ENCODE measurements at regions not wholly inside any gene's neighbourhood (a gene's known extent, or its start where the extent isn't known, plus 50 kb on each side); places are given as distances from the start of the nearest gene placed in this dataset.

GRCh38 chr13:111482126-111482525 lies 161.7 kb downstream of the TEX29 start:
- ATAC-seq (ENCODE audit: insufficient read depth, low FRiP score) (no peak), DNase-seq (no peak)
- 77% methylated on average over 6 of the region's 6 CpGs for WGBS, 2 donors
- Histone ChIP-seq H3K4me3 (no peak overlapping the region), H3K4me1 (ENCODE audit: control insufficient read depth in 5 of 5, insufficient read depth in 5 of 5, low read length in 5 of 5) (no peaks in the 10 kb centered on the region), H3K9me3 (ENCODE audit: control insufficient read depth in 4 of 4, insufficient read depth in 3 of 4, low read length in 3 of 4) (peaks cover 0 to 14% (median 1%) of the 10 kb centered on the region in 4 donors), H3K27ac (ENCODE audit: low read depth in 1 of 2, low read length in 1 of 2) (no peak overlapping the region), H3K27me3 (ENCODE audit: control insufficient read depth in 3 of 3, insufficient read depth in 3 of 3, low read length in 2 of 3) (peaks cover 0 to 6% (median 0%) of the 10 kb centered on the region in 3 donors), H3K9ac (ENCODE audit: insufficient read depth in 1 of 2, low read length in 2 of 2) (no peak overlapping the region), H3K36me3 (ENCODE audit: control insufficient read depth in 4 of 4, insufficient read depth in 4 of 4, low read length in 4 of 4) (no peaks in the 10 kb centered on the region)
- TF ChIP-seq CTCF (IDR thresholded peaks at IDR 0.05; ENCODE audit: control extremely low read depth, extremely low read depth) = no peak

GRCh38 chr13:111482806-111483620 lies 162.6 kb downstream of the TEX29 start:
- DNase-seq (no peak), ATAC-seq (ENCODE audit: insufficient read depth, low FRiP score) (no peak)
- no peak overlapping the region for H3K4me3 ChIP-seq
- H3K27ac ChIP-seq (ENCODE audit: low read depth in 1 of 2, low read length in 1 of 2) = no peak overlapping the region
- H3K36me3 ChIP-seq (ENCODE audit: control insufficient read depth in 4 of 4, insufficient read depth in 4 of 4, low read length in 4 of 4) = no peaks in the 10 kb centered on the region
- TF ChIP-seq CTCF (IDR thresholded peaks at IDR 0.05; ENCODE audit: control extremely low read depth, extremely low read depth) = no peak
- peaks cover 0 to 6% (median 0%) of the 10 kb centered on the region in 3 donors for H3K27me3 ChIP-seq (ENCODE audit: control insufficient read depth in 3 of 3, insufficient read depth in 3 of 3, low read length in 2 of 3)
- 82 to 83% methylated on average over 18 of the region's 18 CpGs for WGBS, 2 donors
- H3K9me3 ChIP-seq (ENCODE audit: control insufficient read depth in 4 of 4, insufficient read depth in 3 of 4, low read length in 3 of 4) = peaks cover 0 to 17% (median 4%) of the 10 kb centered on the region in 4 donors
- H3K9ac ChIP-seq (ENCODE audit: insufficient read depth in 1 of 2, low read length in 2 of 2) = no peak overlapping the region
- no peaks in the 10 kb centered on the region for H3K4me1 ChIP-seq (ENCODE audit: control insufficient read depth in 5 of 5, insufficient read depth in 5 of 5, low read length in 5 of 5)

- DNase-seq (no peak), ATAC-seq (ENCODE audit: insufficient read depth, low FRiP score) (no peak)
- 91% methylated on average over 7 of the region's 7 CpGs for WGBS, 2 donors
These were observed 163.2 kb downstream of the TEX29 start for GRCh38 chr13:111483621-111483987.

More at GRCh38 chr13:111483621-111483987, 163.2 kb downstream of the TEX29 start:
- no peak overlapping the region for H3K4me3 ChIP-seq
- no peaks in the 10 kb centered on the region for H3K36me3 ChIP-seq (ENCODE audit: control insufficient read depth in 4 of 4, insufficient read depth in 4 of 4, low read length in 4 of 4)
- H3K9ac ChIP-seq (ENCODE audit: insufficient read depth in 1 of 2, low read length in 2 of 2) = no peak overlapping the region
- H3K4me1 ChIP-seq (ENCODE audit: control insufficient read depth in 5 of 5, insufficient read depth in 5 of 5, low read length in 5 of 5) = no peaks in the 10 kb centered on the region
- peaks cover 0 to 6% (median 0%) of the 10 kb centered on the region in 3 donors for H3K27me3 ChIP-seq (ENCODE audit: control insufficient read depth in 3 of 3, insufficient read depth in 3 of 3, low read length in 2 of 3)
- no peak for TF ChIP-seq CTCF (IDR thresholded peaks at IDR 0.05; ENCODE audit: control extremely low read depth, extremely low read depth)
- H3K27ac ChIP-seq (ENCODE audit: low read depth in 1 of 2, low read length in 1 of 2) = no peak overlapping the region
- H3K9me3 ChIP-seq (ENCODE audit: control insufficient read depth in 4 of 4, insufficient read depth in 3 of 4, low read length in 3 of 4) = peaks cover 0 to 21% (median 4%) of the 10 kb centered on the region in 4 donors
